GM11168 (cell line): ENCODE measurements at regions not wholly inside any gene's neighbourhood (a gene's known extent, or its start where the extent isn't known, plus 50 kb on each side); places are given as distances from the start of the nearest gene placed in this dataset.
"Not testable (repeated sequence)": the region's sequence is repeated elsewhere in the genome, so short reads cannot be mapped to it uniquely, and the experiment has no call there.

Experiments
- in situ Hi-C: fragments of 300-500 bp; cut with MboI; formaldehyde crosslinking; loops from one replicate; pipeline ENCODE4 v1.12.0; 2022; ENCODE audit warnings: low sequenced_read_pairs; ENCODE audit not compliant: unreplicated experiment

DNA sequence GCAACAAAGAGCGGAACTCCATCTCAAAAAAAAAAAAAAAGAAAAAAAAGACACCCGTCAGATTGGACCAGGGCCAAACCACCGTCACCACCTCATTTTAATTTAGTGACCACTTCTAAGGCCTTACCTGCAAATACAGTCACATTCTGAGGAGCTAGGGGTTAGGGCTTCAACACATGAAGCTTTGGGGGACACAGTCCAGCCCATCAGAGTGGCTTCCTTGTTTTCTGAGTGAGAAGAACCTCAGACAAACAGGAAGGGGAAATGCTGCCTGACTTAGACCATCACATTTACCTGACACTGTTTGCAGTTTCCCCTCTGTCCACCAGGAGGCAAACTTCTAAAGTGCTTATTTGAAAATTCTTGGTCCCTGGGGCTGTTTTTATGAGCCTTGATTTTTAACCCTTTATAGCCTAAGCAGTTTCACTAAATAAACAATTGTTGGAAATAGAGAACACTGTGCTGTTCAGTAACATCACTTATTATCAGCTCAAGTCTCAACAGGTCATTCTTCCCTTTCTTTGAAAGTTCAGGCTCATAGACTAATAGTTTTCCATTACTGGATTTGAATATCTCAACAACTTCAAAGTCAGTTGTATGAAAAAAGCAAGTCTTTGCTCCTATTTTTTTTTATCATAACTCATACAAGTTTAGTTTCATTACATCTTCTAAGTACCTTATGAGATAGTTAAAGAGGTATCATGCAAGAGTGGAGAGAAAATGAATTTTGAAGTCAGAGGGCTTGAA, 74.9 kb upstream of the WASF3 start:
- in situ Hi-C loops: loop anchor here (10.0 kb wide), 2 partner anchors 212 to 298 kb away; no protein-coding TSS in a partner anchor

- in situ Hi-C loops: loop anchor here (10.0 kb wide), 2 partner anchors 211 to 299 kb away; no protein-coding TSS in a partner anchor
Measured at GRCh38 chr13:26483546-26483945, 73.9 kb upstream of the WASF3 start.

DNA sequence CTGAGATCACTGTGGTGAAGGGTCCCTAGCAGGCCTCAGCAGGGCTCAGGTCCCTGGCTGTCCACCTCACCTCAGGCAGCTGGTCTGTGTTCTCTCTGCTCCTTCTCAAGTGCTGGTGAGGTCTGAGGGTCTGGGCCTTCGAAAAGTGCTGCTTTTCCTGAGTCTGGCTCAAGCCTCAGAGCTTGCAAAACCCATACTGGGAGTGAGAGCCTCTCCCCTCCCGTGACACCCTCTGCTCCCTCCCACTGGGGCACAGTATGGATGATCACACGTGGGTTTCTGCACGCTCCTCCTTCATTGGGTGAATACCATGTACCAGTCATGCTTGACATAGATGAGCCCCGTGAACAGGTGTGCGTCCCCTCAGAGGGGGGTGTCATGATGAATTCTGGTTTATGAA, 73.3 kb upstream of the WASF3 start:
- in situ Hi-C loops: loop anchor here (10.0 kb wide), 2 partner anchors 211 to 299 kb away; no protein-coding TSS in a partner anchor

DNA sequence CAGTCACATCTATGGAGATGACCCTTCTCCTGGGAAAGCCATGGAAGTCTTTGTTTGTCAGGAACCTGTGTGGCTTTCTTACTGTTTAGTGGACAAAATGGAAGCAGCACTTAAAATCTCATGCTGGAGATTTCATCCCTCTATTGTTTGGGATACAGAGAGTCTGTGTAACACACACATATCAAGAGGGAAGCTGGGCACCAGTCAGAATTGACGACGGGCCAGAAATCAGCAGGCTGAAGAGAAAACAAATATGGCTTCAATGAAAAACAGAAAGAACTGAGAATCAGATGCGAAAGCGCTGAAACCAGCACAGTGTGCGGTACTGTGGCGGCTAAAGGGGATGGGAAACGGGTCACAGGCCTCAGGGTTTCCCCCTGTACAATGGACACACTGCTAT, 72.2 kb upstream of the WASF3 start:
- in situ Hi-C loops: loop anchor here (10.0 kb wide), 2 partner anchors 210 to 300 kb away; no protein-coding TSS in a partner anchor

DNA sequence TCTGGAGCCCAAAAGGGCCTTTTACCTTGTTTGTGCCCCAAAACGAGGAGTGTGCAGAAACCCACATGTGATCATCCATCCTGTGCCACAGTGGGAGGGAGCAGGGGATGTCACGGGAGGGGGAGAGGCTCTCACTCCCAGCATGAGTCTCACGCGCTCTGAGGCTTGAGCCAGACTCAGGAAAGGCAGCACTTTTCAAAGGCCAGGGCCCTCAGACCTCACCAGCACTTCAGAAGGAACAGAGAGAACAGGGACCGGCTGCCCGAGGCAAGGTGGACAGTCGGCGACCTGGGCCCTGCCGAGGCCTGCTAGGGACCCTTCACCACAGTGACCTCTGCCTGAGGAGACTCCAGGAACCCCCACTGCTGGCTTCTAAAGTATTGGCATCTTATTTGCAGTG, 71.7 kb upstream of the WASF3 start:
- in situ Hi-C loops: loop anchor here (10.0 kb wide), 2 partner anchors 209 to 301 kb away; no protein-coding TSS in a partner anchor

- in situ Hi-C loops: loop anchor here (10.0 kb wide), 2 partner anchors 208 to 302 kb away; no protein-coding TSS in a partner anchor
Measured at GRCh38 chr13:26486550-26486949, 70.9 kb upstream of the WASF3 start.

GRCh38 chr13:26487781-26488180, 69.7 kb upstream of the WASF3 start:
- in situ Hi-C loops: loop anchor here (10.0 kb wide), 2 partner anchors 207 to 303 kb away; no protein-coding TSS in a partner anchor

- in situ Hi-C loops: loop anchor here (10.0 kb wide), 2 partner anchors 206 to 304 kb away; no protein-coding TSS in a partner anchor
Measured at GRCh38 chr13:26488236-26489003, 69.1 kb upstream of the WASF3 start.

DNA sequence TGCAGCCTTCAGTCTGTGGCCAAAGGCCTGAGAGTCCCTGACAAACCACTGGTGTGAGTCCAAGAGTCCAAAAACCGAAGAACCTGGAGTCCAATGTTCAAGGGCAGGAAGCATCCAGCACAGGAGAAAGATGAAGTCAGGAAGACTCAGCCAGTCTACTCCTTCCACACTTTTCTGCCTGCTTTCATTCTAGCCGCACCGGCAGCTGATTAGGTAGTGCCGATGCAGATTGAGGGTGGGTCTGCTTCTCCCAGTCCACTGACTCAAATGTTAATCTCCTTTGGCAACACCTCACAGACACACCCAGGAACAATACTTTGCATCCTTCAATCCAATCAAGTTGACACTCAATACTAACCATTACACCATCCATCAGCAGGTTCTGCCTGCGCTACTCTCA, 65.2 kb upstream of the WASF3 start:
- in situ Hi-C loops: not testable (repeated sequence)

- in situ Hi-C loops: no loop called here
Measured at GRCh38 chr13:26494571-26495195, 62.8 kb upstream of the WASF3 start.

DNA sequence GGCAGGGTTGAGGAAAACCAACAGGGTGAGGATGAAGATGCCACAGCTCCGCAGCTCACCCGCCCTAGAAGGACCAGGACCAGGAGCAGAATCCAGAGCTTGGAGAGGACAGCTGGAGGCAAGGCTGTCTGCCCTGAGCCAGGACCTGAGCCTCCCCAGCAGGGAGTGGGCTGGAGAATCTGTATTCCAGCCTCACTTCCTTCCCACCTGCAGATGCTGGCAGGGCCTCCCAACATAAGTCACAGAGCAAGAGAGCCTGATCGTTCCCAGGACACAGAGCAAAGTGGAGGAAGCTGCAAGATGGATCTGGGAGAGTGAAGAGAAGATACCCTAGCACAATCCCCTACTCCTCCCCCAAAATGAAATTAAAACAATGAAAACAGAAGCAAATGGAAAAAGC, 61.7 kb upstream of the WASF3 start:
- in situ Hi-C loops: no loop called here

DNA sequence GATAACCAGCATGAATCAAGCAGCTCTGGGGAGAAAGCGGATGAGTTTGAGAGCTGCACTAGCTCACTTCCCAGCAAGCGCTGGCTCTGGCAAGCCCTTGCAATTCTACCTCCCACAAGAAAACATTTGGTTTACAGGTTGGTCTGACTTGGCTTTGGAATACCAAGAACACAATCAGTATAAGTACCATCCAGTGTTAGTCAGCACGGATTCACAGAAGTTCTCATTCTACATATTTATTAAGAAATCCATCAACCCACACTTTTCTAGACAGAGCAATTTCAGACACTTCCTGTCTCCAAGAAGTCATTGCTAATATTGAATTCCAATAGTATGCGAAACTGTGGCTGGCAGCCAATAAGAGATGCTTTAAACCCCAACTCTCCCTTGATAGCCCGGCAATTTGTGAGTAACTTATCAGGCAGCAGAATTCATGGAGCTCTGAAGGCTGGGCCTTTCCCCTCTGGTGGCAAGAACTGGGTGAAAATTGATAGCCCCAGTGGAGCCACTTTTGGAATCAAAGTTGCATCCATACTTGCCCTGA, 59.4 kb upstream of the WASF3 start:
- in situ Hi-C loops: no loop called here

DNA sequence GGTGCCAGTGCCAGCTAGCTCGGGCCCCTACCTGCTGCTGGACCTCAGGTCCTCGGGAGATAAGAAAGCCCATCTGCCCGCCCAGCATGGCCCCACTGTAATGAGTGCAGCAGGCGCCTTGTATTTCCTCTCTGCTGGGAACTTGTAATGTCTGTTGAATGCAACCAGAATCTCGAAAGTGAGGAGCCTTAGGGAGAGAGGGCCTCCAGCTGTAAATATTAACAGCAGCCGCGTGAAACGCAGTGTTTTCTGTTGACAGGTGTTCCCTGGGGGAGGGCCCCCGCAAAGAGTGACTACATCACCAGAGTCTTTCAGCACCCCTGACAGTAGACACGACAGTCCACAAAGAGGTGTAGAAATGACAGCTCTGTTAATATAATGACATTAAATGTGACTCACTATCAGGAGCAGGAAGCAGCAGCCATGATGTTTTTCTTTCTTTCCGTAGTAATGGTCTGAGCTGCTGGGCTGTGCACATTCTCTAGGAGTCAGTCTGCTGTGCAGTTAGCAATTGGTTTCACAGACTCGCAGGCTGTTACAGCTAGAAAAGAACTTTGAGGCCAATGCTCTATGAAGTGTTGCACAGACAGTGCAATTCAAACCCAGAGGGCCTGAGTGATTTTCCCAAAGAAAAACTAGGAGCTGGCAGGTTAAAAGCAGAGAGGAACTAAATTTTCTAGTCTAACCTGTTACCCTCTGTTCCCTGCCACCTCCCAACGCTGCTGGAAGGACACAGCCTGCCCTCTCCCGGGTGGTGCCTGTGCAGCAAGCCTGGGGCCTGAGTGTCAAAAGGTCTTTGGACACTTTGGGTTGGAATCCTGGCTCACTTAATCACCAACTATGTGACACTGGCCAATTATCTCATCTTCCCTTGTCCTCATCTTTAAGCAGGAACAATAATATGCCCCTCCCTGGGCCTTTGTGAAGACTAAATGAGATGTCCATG, 58.6 kb upstream of the WASF3 start:
- in situ Hi-C loops: no loop called here

GRCh38 chr13:26500618-26501320, 56.7 kb upstream of the WASF3 start:
- in situ Hi-C loops: no loop called here

DNA sequence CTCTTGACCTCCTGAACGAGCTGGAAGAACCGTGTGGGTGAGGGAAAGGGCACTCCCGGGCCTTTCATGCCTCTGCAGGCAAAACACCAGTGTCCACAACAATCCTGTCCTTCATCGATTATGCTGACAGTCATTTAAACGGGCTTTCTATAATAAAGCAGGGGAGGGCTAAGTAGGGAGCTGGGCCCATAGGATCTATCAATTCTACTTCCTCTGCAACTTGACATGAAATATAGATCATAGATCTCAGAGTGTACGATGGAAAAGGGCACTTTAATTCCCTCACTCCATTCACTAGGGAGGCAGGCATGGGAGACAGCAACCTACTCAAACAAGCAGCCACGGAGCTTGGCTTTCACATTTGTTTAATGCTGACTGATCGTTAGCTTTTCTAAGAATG, 55.8 kb upstream of the WASF3 start:
- in situ Hi-C loops: no loop called here

DNA sequence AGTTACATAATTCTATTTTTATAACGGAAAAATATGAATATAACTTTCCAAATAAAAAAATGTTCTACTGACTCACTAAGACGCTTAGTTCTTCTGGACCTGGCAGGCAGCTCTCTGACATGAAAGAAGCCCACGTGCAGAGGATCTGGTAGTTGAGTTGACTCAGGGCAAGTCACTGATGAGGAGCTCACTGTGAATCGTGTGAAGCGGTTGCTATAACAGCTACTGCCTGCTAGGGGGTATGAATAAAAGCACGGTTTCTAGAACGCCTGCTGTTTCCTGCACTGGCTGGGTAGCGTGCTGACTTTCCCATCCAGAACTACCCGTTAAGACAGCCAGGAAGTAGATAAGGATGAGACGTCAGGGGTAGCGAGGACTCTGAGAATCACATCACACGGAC, 54.7 kb upstream of the WASF3 start:
- in situ Hi-C loops: no loop called here

DNA sequence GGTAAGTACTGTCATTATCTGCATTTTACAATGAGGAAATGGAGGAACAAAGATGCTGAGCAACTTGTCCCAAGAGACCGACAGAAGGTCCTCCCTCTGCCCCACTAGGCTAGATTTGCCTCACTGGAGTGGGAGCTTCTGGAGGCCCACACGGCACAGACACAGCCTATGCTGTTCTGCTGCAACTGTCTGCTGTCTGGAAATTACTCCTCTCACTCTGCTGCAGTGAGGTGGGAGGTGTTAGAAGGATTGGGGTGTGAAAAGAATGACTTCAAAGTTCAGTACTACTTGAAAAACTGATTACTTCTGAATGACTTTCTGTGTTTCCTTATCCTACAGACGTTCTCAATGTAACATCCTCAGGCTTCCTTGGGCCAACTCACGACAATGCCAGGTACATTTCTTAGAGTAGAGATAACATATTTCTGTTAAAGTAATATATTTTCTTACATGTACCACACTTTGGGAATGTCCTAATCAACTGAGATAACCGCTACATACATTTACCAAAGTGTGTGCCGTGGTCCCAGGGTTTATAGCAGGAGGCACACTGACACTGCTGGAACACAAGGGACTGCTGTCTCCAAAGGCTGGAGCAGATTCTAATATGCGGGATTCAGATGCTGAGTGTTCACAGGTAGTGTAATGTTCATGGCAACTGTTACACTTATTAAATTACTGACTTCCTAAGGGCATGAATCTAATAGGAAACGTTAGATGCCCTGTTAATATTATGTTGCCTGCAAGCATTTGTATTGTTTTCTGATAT, 53.5 kb upstream of the WASF3 start:
- in situ Hi-C loops: no loop called here
